Esophagus mucosa (tissue), 1 donor: ENCODE measurements at regions not wholly inside any gene's neighbourhood (a gene's known extent, or its start where the extent isn't known, plus 50 kb on each side); places are given as distances from the start of the nearest gene placed in this dataset.
"Not testable (repeated sequence)": the region's sequence is repeated elsewhere in the genome, so short reads cannot be mapped to it uniquely, and the experiment has no call there.

ENCODE experiments used
- ATAC-seq: fragments of 200-7000 bp; cut with Tn5 transposase; one replicate; pipeline ENCODE4 v1.9.1; 2020
- donor health status: DM: yes; HTN: yes; CAD: no.

DNA sequence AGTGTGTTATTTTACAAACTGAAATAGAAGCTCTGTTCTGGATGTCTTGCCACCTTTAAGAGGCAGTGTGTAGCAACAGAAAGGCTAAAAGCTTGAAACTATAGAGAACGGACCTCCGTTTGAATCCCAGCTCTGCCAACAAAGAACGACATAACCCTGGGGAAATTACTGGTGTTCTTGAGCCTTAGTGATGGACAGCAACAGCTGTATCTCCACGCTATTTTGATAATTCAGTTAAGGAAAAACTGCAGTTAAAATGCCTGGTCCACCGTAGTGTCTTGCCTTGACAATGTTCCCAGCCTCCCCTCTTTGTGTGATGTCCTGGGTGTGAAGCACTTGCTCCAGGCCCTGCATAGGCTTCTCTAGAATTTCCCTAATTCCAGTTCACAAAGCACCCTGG is 256.8 kb upstream of the HS3ST1 start:
- ATAC-seq: no peak

DNA sequence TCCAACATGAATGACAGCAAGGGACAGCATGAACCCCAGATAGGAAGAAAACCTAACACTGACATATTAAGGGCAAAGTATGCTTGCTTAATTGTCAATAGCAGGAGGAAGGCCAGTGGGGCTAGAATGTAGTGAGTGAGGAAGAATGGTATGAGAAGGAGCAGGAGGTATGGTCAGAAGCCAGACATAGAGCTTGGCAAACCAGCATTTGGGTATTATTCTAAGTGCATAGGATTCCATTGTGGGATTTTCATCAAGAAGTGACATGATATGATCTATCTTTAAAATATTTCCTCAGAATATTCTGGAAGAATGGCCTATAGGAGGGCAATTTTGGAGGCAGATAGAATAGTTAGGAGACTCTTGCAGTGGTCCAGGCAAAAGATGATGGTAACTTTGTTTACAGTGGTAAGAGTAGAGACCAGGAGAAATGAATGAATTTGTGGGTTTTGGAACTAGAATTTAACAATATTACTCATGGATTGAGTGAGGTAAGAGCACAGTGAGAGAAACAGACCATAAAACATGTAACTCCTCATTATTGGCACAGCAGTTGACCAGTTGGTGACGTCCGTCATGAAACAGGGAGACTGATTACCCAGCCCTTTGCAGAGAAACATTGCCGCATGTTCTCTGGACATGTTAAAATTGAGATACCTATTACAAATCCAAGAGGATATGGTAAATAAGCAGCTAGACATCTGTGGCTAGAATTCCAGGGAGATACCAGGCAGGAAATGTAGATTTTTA is 246.5 kb upstream of the HS3ST1 start:
- ATAC-seq: no peak

DNA sequence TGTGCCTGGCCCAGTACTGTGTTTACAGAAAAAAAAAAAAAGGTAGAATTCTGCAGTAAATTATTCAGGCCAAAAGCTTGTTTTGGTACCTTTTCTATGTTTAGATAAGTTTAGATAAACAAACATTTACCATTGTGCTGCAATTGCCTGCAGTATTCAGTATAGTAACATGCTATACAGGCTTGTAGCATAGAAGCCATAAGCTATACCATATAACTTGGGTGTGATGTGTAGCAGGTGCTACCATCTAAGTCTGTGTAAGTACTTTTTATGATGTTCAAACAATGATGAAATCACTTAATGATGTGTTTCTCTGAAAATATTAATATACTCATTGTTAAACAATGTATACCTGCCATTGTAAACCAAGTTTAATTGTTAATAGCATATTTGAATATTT is 241.6 kb upstream of the HS3ST1 start:
- no peak for ATAC-seq

DNA sequence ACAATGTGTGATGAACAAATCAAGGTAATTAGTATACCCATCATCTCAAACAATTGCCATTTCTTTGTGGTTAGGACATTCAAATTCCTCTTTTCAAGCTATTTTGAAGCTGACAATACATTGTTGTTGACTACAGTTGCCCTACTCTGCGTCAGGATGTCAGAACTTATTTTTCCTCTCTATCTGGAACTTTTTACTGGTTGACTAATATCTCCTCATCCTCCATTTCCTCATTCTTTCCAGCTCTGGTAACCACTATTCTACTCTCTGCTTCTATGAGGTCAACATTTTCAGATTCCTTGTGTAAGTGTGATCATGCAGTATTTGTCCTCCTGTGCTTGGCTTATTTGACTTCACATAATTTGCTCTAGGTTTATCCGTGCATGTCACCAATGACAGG is 240.5 kb upstream of the HS3ST1 start:
- ATAC-seq: no peak

DNA sequence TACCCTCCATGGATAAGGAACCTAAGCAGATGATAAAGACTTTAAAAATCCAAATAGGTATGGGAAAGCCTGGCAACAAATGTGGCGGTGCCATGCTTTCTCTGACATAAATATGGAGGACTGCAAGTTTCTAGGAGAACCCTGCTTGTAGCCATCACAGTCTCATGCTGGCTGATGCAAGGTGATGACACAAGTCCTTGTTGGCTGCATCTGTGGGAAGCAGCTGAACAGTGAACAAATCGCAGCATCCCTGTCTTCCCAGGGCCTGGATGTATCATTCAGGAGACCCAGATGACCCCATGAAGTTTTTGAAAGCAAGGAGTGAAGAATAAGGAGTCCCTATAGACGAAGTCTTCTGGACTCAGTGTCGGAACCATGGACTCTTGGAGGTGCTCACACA is 234.4 kb upstream of the HS3ST1 start:
- no peak for ATAC-seq

DNA sequence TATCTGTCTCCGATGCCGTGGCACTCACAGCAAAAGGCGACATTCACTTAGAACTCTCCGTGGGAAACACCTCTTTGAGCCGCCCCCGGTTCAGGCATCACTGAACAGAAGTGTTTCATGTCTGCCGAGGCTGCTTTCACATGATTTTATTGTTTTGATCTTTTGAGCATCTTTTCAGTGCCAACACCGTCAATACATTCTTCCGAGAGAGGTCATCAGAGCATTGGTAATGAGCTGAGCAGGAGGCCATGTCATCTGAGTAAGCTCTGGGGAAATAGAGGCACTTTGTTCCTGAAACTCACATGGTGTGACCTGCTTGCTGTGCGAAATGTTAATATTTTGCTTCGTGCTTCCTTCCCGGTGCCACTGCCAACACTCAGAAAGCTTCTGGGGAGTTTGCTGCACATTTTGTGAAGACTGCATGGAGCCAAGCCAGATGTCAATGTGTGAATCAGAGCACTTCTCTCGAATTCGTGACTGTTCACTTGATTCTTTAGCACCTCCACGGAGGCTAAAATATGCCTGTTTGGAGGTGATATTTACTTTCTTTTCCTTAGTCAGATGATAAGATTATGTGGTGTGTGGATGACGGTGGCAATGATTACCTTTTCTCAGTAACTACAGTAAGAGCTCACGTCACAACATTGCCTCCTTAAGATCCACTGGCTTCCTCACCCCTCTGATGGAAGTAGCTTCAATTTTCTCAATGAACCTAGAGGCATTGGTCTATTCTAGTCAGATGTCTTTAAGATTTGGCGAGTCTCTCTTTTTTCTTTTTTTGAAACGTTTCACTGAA is 222.3 kb upstream of the HS3ST1 start:
- peak; percentile 76 for ATAC-seq

DNA sequence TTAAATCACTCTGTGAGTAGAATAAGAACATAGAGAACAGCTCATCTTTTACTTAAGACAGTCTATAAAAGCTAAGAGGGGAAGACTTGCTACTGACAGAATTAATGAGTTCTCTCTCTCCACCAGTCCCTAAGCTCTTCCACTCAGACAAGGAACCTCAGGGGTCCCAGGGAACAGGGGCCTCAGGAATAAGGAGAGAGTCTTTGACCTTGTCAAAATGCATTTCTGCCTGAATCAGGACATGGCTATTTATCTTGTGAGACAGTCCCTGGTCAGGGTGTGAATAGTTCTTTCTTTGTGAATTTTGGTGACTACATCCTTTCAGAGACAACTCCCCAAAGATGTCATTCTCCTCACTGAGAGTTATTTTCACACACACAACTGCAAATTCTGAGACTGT is 218.7 kb upstream of the HS3ST1 start:
- no peak for ATAC-seq

DNA sequence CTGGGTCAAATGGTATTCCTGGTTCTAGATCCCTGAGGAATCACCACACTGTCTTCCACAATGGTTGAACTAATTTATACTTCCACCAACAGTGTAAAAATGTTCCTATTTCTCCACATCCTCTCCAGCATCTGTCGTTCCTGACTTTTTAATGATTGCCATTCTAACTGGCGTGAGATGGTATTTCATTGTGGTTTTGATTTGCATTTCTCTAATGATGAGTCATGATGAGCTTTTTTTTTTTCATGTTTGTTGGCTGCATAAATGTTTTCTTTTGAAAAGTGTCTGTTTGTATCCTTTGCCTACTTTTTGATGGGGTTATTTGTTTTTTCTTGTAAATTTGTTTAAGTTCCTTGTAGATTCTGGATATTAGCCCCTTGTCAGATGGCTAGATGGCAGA is 214.4 kb upstream of the HS3ST1 start:
- not testable (repeated sequence) for ATAC-seq

DNA sequence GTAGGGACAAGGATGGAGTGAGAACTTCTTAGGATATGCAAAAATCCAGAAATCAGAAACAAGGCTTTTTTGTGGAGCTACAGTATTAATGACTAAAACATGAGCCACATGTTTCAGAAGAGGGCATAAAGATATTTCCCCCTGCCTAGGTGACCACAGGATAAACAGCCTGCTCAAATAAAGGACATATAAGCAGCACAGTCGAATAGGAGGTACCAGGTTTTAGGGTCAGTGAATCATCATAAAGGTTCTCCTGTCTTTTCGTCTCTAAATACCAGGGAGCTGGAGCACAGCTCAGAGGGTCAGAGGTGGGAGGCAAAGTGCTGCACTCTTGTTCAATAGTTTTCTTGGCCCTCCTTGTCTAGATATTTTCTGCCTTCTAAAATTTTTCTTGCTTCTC is 211.9 kb upstream of the HS3ST1 start:
- ATAC-seq: no peak

DNA sequence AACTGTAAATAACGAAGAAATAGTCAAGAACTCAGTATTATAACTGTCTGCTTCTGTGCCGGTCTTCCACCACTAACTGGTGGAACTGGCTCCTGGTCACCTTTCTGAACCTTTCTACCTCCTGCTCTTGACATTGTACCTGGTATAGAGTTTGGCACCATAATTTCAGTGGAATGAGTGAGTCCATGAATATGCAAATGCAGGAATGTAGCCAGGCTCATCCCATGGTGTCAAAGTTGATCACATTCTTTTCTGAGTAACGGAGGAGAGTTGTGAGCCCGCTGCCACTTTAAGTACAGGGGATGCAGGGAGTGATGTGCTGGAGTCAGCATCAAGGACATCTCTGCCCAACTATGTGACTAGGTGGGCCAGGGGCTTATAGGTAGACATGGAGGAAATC is 207.9 kb upstream of the HS3ST1 start:
- no peak for ATAC-seq

DNA sequence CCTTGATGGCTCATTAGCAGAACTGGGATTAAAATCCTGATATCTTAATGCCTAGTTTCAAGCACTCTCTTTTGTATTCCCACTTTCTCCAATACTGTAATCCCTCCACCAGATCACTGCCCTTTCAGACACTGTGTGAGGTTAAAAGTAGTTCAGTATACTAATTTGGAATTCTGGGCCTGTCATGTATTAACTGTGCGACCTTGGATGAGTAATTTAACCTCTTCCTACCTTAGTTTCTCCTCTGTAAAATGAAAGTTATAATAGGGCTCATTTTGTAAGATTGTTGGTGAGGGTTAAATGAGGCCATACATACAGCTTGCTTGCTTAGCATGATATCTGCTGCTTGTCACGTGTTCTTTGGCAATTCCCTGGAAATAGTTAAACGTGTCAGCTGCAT is 207.3 kb upstream of the HS3ST1 start:
- ATAC-seq: no peak

DNA sequence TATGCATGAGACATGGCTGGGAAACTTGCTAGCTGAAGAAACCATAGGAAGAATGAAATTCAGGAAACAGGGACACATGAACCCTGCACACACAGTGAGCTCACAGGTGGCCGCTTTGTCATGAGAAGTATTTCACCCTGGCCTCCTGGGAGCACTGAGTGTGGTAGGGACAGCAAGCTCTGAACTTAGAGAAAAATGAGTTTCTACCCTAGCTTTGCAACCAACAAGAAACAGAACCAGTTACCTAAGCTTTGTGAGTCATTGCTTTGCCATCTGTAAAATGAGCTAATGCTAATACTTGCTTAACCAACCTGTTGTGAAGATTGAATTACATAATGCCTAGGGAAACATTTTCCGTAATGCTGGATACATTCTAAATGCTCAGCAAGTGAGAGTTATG is 206.6 kb upstream of the HS3ST1 start:
- ATAC-seq: peak; percentile 61

DNA sequence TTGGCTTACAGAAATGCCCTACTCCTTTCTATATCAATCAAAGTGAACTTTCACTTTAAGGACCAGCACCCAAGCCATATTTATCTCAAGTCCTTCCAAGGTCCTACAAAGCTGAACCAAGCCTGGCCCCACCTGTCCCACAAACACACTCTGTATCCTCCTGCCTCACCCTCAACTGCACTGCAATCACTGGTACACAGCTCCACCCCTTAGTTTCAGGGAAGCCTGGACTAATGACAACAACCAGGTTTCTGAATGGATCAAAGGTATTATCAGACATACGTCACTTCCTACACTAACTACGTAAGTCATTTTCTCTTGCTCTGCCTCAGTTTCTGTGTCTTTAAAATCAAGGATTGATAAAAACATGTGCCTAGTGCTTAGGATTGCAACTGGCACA is 205.6 kb upstream of the HS3ST1 start:
- ATAC-seq: peak; percentile 87

DNA sequence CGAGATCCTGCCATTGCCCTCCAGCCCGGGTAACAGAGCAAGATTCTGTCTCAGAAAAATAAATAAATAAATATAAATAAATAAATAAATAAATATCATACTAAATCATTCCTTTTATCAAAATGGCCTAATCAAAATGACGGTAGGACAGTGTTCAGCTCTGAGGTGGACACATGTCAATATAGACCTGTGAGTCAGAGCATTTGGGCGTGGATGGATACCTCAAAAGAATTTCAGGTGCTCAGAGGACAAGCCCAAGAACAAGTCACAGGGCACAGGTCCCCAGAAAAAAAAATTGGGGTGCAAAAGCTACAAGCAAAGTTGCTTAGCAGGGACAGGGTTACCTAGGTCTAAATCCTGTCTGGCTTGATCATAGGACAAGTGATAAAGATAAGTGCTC is 204.7 kb upstream of the HS3ST1 start:
- no peak for ATAC-seq

DNA sequence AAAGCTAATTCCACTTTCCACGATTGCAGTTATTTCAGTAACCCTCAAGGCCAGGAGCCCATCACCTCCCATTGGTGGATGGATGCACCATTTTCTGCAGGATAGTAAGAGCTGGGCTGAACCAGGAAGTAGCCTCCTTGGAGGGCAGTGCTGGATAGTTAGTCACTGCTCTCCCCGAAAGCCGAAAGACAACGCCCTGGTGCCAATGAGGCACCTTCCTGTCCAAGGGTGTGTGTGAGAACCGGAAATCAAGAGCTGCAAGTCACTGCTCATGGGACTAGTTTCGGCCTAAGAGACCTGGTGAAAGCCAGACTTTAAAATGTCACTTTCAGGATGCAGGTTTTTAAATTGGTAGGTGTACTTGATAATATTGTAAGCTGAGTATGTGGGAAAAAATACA is 203.8 kb upstream of the HS3ST1 start:
- peak; percentile 90 for ATAC-seq

DNA sequence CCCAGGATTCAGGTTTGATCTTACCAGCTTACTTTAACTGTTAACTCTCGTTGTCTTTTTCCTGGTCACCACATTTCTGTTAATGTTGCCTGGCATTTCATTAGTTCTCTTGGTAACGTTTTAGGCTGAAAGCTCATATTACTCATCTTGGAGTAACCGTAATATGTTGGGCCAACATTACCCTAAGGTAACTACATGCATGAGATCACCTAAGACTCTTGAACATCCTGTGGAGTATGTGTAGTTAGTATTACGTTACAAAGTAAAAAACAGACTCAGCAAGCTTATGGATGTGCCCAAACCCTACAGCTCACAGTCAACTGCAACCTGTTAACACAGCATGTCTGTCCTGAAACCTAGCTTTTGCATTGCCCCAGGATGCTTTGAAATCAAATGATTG is 203.3 kb upstream of the HS3ST1 start:
- peak; percentile 84 for ATAC-seq

DNA sequence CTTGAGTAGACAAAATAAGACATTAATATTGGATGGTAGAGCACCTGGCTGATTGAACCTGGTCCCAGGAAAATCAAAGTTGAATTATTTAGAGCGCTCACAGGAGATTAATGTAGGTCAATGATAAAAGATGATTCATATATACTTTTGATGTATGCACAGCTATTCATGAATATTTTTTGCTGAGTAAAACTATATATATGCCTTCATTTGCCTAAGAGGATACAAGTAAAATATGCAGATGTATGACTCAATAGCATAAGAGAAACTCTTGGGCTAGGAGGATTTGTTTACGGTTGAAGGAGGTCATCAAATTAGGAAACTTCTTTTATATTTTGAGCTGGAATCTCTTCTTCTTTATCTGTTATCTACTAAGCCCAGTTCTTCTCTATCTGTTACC is 202.7 kb upstream of the HS3ST1 start:
- ATAC-seq: peak; percentile 63

DNA sequence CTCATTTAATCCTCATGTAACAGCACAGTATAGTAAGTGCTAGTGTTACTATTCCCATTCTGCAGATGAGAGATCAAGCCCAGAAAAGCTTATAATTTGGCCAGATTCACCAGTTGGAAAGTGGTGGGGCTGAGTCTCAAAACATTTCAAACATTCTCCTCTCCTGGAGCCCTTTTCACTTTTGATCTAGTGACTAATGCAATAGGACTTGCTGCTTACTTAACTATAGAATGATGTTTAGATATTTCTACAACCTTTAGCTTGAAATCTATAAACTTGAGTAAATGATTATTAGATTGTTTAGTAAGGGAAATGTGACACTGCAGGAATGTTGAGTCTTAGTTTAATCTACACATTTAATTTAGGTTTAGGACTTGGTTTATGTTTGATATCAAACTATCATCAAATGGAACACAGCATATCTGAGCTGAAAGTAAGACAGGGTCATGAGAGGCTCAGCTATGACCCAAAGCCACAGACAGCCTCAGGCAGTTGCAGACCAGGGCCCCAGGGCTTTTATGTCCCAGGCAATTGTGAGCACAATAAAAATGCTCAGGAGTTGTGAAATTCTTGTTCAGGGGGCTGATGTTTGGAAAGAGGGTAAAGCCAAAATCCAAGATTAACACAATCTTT is 199.5 kb upstream of the HS3ST1 start:
- ATAC-seq: no peak

DNA sequence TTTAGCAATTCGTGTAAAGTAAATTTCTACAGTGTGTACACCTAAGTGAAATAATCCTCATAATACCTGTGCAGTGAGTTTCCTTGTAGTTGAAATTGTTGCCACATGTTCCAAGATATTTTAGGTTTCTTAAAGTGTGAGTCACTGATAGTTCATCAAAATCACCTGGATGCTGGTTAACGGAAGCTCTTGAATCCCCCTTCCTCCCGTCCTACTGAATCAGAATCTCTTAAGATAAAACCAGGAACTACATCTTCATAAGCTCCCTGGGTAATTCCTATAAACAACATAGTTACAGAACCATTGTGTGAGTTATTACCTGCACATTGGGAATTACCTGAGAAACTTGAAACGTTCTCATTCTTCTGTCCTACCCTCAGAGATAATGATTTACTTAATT is 197.4 kb upstream of the HS3ST1 start:
- ATAC-seq: peak; percentile 71

DNA sequence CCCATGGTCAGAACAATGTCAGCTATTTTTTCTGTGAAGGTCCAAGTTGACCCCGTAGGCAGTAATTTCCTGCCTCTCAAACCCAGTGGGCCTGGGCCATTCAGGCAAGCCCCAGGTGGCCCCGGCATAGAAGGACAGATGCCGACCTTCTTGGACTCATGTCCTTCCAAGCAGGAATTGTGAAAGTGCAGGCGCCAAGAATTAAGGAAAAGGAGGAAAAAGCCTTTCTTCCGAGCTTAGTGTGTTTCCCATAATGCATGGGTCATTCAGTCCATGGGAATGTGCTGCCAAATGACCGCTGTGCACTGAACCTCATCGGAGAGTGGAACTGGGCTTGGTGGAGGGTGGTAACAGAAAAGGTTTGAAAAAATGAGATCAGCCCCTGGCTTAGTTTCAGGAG is 196.5 kb upstream of the HS3ST1 start:
- no peak for ATAC-seq

DNA sequence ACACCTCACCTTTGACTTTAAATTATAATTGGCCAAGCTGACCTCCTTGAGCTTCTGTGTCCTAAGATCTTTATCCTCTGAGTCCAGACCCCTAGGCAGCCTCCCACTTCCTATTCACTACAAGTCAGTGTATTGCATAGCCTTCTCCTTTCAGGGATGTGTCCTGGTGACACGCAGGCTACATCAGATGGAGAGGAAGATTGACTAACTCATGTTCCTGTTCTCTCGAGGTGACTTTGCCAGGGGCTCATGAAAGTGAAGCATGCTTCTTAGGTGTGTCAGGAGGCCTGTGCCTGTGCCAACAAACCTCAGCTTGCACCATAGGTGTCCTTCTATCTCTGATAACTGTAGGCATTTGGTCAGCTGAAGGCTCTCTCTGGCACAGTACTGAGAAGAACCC is 195.7 kb upstream of the HS3ST1 start:
- peak; percentile 82 for ATAC-seq

DNA sequence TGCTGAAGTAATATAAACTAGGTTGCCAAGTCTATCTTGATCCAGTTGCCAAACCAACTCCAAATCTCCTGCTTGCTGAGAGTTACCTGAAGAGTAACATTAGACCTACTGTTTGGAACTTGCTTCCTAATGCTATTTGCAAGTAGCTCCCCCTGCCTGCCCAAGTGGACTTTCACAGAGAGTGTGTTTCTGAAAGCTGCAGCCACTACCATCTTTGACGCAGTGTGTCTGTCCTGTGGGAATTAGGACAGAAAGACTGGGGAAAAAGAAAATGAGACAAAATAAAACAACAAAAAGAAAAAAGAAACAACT is 195.0 kb upstream of the HS3ST1 start:
- ATAC-seq: peak; percentile 41

DNA sequence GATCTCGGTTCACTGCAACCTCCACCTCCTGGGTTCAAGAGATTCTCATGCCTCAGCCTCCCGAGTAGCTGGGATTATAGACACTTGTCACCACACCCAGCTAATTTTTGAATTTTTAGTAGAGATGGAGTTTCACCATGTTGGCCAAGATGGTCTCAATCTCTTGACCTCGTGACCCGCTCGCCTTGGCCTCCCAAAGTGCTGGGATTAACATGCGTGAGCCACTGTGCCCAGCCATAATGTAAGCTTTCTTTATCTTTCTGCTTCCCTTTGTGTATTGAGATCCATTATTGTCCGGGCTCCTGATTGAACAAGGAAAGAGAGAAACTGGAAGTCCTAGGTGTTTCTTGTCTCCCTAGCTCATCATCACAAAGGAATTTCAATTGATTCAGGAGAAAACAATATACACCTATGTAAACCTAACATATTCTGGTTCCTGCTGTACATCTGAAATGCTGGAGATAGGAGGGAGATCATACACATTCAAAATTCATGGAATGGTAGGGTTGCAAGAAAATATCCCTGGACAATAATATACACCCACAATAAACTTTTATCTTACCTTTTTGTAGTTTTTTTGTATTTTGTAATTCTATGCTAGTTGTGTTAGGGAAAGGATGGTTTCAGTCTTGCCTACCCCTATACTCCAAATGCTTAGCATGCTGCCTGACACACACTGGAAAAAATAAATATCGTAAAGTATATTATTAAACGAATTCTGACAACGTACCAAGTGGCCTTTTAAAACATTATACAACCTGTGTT is 194.4 kb upstream of the HS3ST1 start:
- no peak for ATAC-seq
